HCT116 (cell line): ENCODE measurements at regions not wholly inside any gene's neighbourhood (a gene's known extent, or its start where the extent isn't known, plus 50 kb on each side); places are given as distances from the start of the nearest gene placed in this dataset.

Experiments used
- ATAC-seq: fragments of 200-7000 bp; cut with Tn5 transposase; 2 replicates; pipeline ENCODE4 v1.9.1; 2020; ENCODE audit warnings: mild to moderate bottlenecking, moderate library complexity
- BruUV-seq: library from RNA; stranded (reverse); fragments of 400-500 nt; replicated peaks from 2 replicates; lab custom pipeline; 2021; lab: Mats Ljungman, UMichigan
- CTCF ChIA-PET: fragments of 300-600 bp; sonication (Branson Sonifier 250); formaldehyde crosslinking; loops from one replicate; lab custom pipeline; 2021; ENCODE audit warnings: antibody characterized with exemption; lab: Charles Lee
- POLR2A ChIA-PET: fragments of 300-600, 350-600 bp; sonication (Branson Sonifier 250); formaldehyde crosslinking; loops from one replicate; lab custom pipeline; 2021; ENCODE audit warnings: antibody characterized with exemption; lab: Charles Lee
- RAD21 ChIA-PET, 2 experiments: fragments of 300-600 bp; sonication (Branson Sonifier 250); formaldehyde crosslinking; loops; one replicate each; lab custom pipeline; 2023; ENCODE audit warnings: low total read pairs in 2 of 2; ENCODE audit not compliant: uncharacterized antibody in 2 of 2, unreplicated experiment in 2 of 2, low non-redundant PET in 1 of 2; lab: Charles Lee
- DNase-seq: peaks from one replicate; pipeline ENCODE4 v3.0.0-alpha.2; 2010; ENCODE audit warnings: low read depth, low spot score
- H2AFZ ChIP-seq: fragments of 200-600 bp; shearing (Covaris generic), sonication (generic); 2 replicates; pipeline ENCODE4 v1.6.1; 2017; ENCODE audit warnings: low read depth, mixed run types, mixed read lengths, antibody characterized with exemption, low read length; ENCODE audit not compliant: poor library complexity, severe bottlenecking
- H3K27ac ChIP-seq: 2 replicates; pipeline ENCODE4 v1.5.1; 2012; ENCODE audit warnings: low read depth, low read length
- H3K27me3 ChIP-seq: fragments of 200-600 bp; sonication (generic); 2 replicates; pipeline ENCODE4 v1.6.1; 2016; ENCODE audit warnings: mixed run types, low read length, mixed read lengths; ENCODE audit not compliant: insufficient read depth
- H3K36me3 ChIP-seq, 2 experiments: fragments of 200-500 bp in 1 of 2; fragments of 200-600 bp in 1 of 2; sonication (Bioruptor generic) in 1 of 2; sonication (generic) in 1 of 2; 2 replicates each; pipeline versions ENCODE4 v1.5.1 to v1.6.1; 2014 to 2016; ENCODE audit warnings: low read length in 2 of 2, inconsistent platforms in 1 of 2, mixed read lengths in 1 of 2, mixed run types in 1 of 2; ENCODE audit not compliant: insufficient read depth in 2 of 2, control insufficient read depth in 1 of 2
- H3K4me1 ChIP-seq, 2 experiments: fragments of 200-600 bp in 1 of 2; sonication (generic) in 1 of 2; 2 replicates each; pipeline versions ENCODE4 v1.5.1 to v1.6.1; 2012 to 2017; ENCODE audit warnings: low read length in 2 of 2, inconsistent platforms in 1 of 2, mild to moderate bottlenecking in 1 of 2, mixed read lengths in 1 of 2, mixed run types in 1 of 2, moderate library complexity in 1 of 2; ENCODE audit not compliant: insufficient read depth in 2 of 2, control insufficient read depth in 1 of 2
- H3K4me2 ChIP-seq: fragments of 200-600 bp; sonication (generic); 2 replicates; pipeline ENCODE4 v1.6.1; 2017; ENCODE audit warnings: mixed run types, low read length, mixed read lengths
- H3K4me3 ChIP-seq, 2 experiments: fragments of 200-600 bp in 1 of 2; sonication (generic) in 1 of 2; replicated peaks in 1 of 2; 2 replicates each; pipeline ENCODE4 v1.5.1; 2011 to 2016; ENCODE audit warnings: low read length in 2 of 2, control low read depth in 1 of 2, low read depth in 1 of 2, mild to moderate bottlenecking in 1 of 2, mixed read lengths in 1 of 2, mixed run types in 1 of 2
- H3K79me2 ChIP-seq: fragments of 200-600 bp; sonication (generic); 2 replicates; pipeline ENCODE4 v1.6.1; 2017; ENCODE audit warnings: mild to moderate bottlenecking, mixed run types, low read length, moderate library complexity, mixed read lengths; ENCODE audit not compliant: insufficient read depth
- H3K9ac ChIP-seq: fragments of 200-600 bp; sonication (generic); 2 replicates; pipeline ENCODE4 v1.6.1; 2016; ENCODE audit warnings: low read length, mixed read lengths
- H3K9me2 ChIP-seq: fragments of 200-600 bp; sonication (generic), shearing (Covaris generic); 2 replicates; pipeline ENCODE4 v1.6.1; 2017; ENCODE audit warnings: mixed run types, mild to moderate bottlenecking, moderate library complexity; ENCODE audit not compliant: insufficient read depth
- H3K9me3 ChIP-seq, 2 experiments: fragments of 200-500 bp in 1 of 2; fragments of 200-600 bp in 1 of 2; sonication (Bioruptor generic) in 1 of 2; sonication (generic) in 1 of 2; 2 replicates each; pipeline ENCODE4 v1.6.1; 2014 to 2017; ENCODE audit warnings: low read length in 2 of 2, mixed read lengths in 2 of 2, inconsistent platforms in 1 of 2, low read depth in 1 of 2, mild to moderate bottlenecking in 1 of 2, mixed run types in 1 of 2, moderate library complexity in 1 of 2; ENCODE audit not compliant: control insufficient read depth in 1 of 2, insufficient read depth in 1 of 2
- H4K20me1 ChIP-seq: fragments of 200-600 bp; sonication (generic), shearing (Covaris generic); 2 replicates; pipeline ENCODE4 v1.6.1; 2017; ENCODE audit warnings: mixed run types, mild to moderate bottlenecking, moderate library complexity; ENCODE audit not compliant: insufficient read depth
- CBX3 ChIP-seq: IDR thresholded peaks from 2 replicates; pipeline ENCODE4 v1.6.1; 2012; ENCODE audit warnings: low read depth
- CTCF ChIP-seq, 3 experiments: fragments of 200-600 bp in 1 of 3; sonication (generic) in 1 of 3; IDR thresholded peaks in 2 of 3; conservative IDR thresholded peaks in 1 of 3; 2 replicates each; pipeline ENCODE4 v1.5.1; 2012 to 2017; ENCODE audit warnings: low read depth in 2 of 3, low read length in 2 of 3, antibody characterized with exemption in 1 of 3, borderline replicate concordance in 1 of 3, control low read depth in 1 of 3, mild to moderate bottlenecking in 1 of 3, mixed read lengths in 1 of 3, mixed run types in 1 of 3, moderate library complexity in 1 of 3; ENCODE audit not compliant: insufficient read depth in 1 of 3
- ELF1 ChIP-seq: IDR thresholded peaks from 2 replicates; pipeline ENCODE4 v1.6.1; 2012; ENCODE audit warnings: low read depth, borderline replicate concordance
- EZH2 ChIP-seq: fragments of 200-600 bp; sonication (generic); IDR thresholded peaks from 2 replicates; pipeline ENCODE4 v1.6.1; 2017; ENCODE audit warnings: antibody characterized with exemption, mixed run types
- POLR2A ChIP-seq: IDR thresholded peaks from 2 replicates; pipeline ENCODE4 v1.7.0; 2011; ENCODE audit warnings: borderline replicate concordance; ENCODE audit not compliant: insufficient read depth, insufficient read length; ENCODE audit errors: extremely low read depth
- POLR2AphosphoS5 ChIP-seq: IDR thresholded peaks from 2 replicates; pipeline ENCODE4 v1.6.1; 2011; ENCODE audit warnings: mild to moderate bottlenecking, low read depth, low read length, moderate library complexity
- RAD21 ChIP-seq: IDR thresholded peaks from 2 replicates; pipeline ENCODE4 v1.6.1; 2012; ENCODE audit warnings: low read depth, mild to moderate bottlenecking
- SIN3A ChIP-seq: IDR thresholded peaks from 2 replicates; pipeline ENCODE4 v1.6.1; 2012; ENCODE audit warnings: low read depth
- ZFX ChIP-seq: fragments of 450-650 bp; IDR thresholded peaks from 2 replicates; pipeline ENCODE4 v1.6.1; 2017
- ZNF274 ChIP-seq: fragments of 200-500 bp; sonication (Bioruptor generic); IDR thresholded peaks from 2 replicates; pipeline ENCODE4 v1.6.1; 2014; ENCODE audit warnings: mild to moderate bottlenecking, low read depth, low read length, inconsistent platforms
- intact Hi-C: fragments of 100-400 bp; cut with micrococcal nuclease; formaldehyde crosslinking; loops from 2 replicates; pipeline ENCODE4 v1.10.0; 2022
- TF ChIP-seq, protein P1 (sequence below): IDR thresholded peaks from 2 replicates; pipeline ENCODE4 v1.6.1; 2012

DNA sequence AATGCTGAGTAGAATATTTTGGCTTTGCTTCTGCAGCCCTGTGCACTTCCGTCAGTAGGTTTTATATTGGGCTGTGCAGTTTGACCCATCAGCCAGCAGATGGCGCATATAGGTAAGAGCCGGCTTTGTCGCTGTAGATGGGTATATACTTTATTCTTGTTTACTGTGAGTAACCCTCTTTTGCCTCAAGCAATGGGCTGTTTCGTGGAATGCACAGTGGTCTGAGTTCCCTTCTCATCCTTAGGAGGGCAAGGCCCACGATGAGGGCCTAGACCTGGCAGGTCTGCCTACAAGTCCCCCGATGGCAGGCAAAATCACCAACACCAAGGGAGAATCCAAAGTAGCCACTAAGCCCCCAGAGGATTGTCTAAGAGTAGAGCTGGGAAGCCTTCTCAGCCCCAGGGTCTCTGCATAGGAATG lies 1002.9 kb upstream of the KCND2 start:
- Histone ChIP-seq H3K9me3 (no peaks in the 10 kb centered on the region), H3K4me1 (no peaks in the 10 kb centered on the region), H4K20me1 (no peaks in the 10 kb centered on the region), H3K9me2 (no peaks in the 10 kb centered on the region), H3K27ac (no peak overlapping the region), H3K79me2 (no peaks in the 10 kb centered on the region), H3K36me3 (no peaks in the 10 kb centered on the region), H3K4me2 (no peak overlapping the region), H3K27me3 (no peaks in the 10 kb centered on the region), H3K4me3 (no peak overlapping the region), H2AFZ (peak overlapping the region; percentile 88), H3K9ac (no peak overlapping the region)
- ChIA-PET CTCF (interaction anchor here (0.6 kb wide), 1 partner anchor 666 kb away, joined by 3 read pairs; no protein-coding TSS in a partner anchor), POLR2A (no interaction called here), RAD21 (no interaction called here)
- BruUV-seq: no TSS peak
- DNase-seq (peak; percentile 56), ATAC-seq (peak; percentile 97)
- TF ChIP-seq ELF1 (no peak), CBX3 (no peak), EZH2 (no peak), RAD21 (peak; percentile 78), CTCF (IDR thresholded peaks at IDR 0.05 in 2 of 3, conservative IDR thresholded peaks at IDR 0.05 in 1 of 3; ENCODE audit: borderline replicate concordance in 1 of 3, insufficient read depth in 1 of 3, low read depth in 2 of 3, low read length in 2 of 3) (peak; percentile 61 to 91 (median 87); a peak in 5 of 6 replicates), ZNF274 (no peak), ZFX (no peak), POLR2AphosphoS5 (no peak), SIN3A (no peak), POLR2A (no peak)
- TF ChIP-seq, protein P1, sequence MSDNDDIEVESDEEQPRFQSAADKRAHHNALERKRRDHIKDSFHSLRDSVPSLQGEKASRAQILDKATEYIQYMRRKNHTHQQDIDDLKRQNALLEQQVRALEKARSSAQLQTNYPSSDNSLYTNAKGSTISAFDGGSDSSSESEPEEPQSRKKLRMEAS: no peak
- intact Hi-C loops: loop anchor here (1.0 to 10.0 kb wide), 3 partner anchors 215 to 1285 kb away; partner anchors contain the start of gene KCND2
